ENCODE measurements at regions not wholly inside any gene's neighbourhood (a gene's known extent, or its start where the extent isn't known, plus 50 kb on each side); places are given as distances from the start of the nearest gene placed in this dataset.
"Not testable (repeated sequence)": the region's sequence is repeated elsewhere in the genome, so short reads cannot be mapped to it uniquely, and the experiment has no call there.

GRCh38 chr1:14365301-14365988 is 233.0 kb upstream of the KAZN start:
- no peak for DNase-seq

- no peak for DNase-seq
These were observed 232.1 kb upstream of the KAZN start for GRCh38 chr1:14366091-14367018.

- no peak for DNase-seq
These were observed 231.0 kb upstream of the KAZN start for GRCh38 chr1:14367451-14367850.

- no peak for DNase-seq
These were observed 228.8 kb upstream of the KAZN start for GRCh38 chr1:14369526-14370213.

GRCh38 chr1:14371771-14372497 is 226.6 kb upstream of the KAZN start:
- DNase-seq = no peak

- no peak for DNase-seq
These were observed 226.0 kb upstream of the KAZN start for GRCh38 chr1:14372526-14372925.

GRCh38 chr1:14373081-14373758 is 225.3 kb upstream of the KAZN start:
- no peak for DNase-seq

- DNase-seq = no peak
These were observed 223.3 kb upstream of the KAZN start for GRCh38 chr1:14375226-14375625.

GRCh38 chr1:14377386-14377785 is 221.1 kb upstream of the KAZN start:
- DNase-seq = no peak

GRCh38 chr1:14380408-14380807 is 218.1 kb upstream of the KAZN start:
- DNase-seq = no peak

GRCh38 chr1:14390816-14391215 is 207.7 kb upstream of the KAZN start:
- no peak for DNase-seq

GRCh38 chr1:14392161-14392858 is 206.2 kb upstream of the KAZN start:
- no peak for DNase-seq

- no peak for DNase-seq
These were observed 205.6 kb upstream of the KAZN start for GRCh38 chr1:14392859-14393365.

GRCh38 chr1:14396100-14396499 is 202.4 kb upstream of the KAZN start:
- no peak for DNase-seq

GRCh38 chr1:14403961-14404645 is 194.4 kb upstream of the KAZN start:
- no peak for DNase-seq

- DNase-seq = no peak
These were observed 193.6 kb upstream of the KAZN start for GRCh38 chr1:14404862-14405301.

GRCh38 chr1:14412235-14412634 is 186.2 kb upstream of the KAZN start:
- DNase-seq = no peak

- no peak for DNase-seq
These were observed 184.5 kb upstream of the KAZN start for GRCh38 chr1:14413819-14414490.

GRCh38 chr1:14415396-14415795 is 183.1 kb upstream of the KAZN start:
- DNase-seq = no peak

- not testable (repeated sequence) for DNase-seq
These were observed 178.7 kb upstream of the KAZN start for GRCh38 chr1:14419778-14420218.

Measured in CD4-positive, alpha-beta T cell treated with Interleukin-17A for 4 hours (primary cell).